HG03097 (cell line): ENCODE measurements at regions not wholly inside any gene's neighbourhood (a gene's known extent, or its start where the extent isn't known, plus 50 kb on each side); places are given as distances from the start of the nearest gene placed in this dataset.

ENCODE experiments used
- ATAC-seq: cut with Tn5 transposase; IDR thresholded peaks from one replicate; pipeline ENCODE4 v1.9.1; 2021; ENCODE audit not compliant: unreplicated experiment, low FRiP score

DNA sequence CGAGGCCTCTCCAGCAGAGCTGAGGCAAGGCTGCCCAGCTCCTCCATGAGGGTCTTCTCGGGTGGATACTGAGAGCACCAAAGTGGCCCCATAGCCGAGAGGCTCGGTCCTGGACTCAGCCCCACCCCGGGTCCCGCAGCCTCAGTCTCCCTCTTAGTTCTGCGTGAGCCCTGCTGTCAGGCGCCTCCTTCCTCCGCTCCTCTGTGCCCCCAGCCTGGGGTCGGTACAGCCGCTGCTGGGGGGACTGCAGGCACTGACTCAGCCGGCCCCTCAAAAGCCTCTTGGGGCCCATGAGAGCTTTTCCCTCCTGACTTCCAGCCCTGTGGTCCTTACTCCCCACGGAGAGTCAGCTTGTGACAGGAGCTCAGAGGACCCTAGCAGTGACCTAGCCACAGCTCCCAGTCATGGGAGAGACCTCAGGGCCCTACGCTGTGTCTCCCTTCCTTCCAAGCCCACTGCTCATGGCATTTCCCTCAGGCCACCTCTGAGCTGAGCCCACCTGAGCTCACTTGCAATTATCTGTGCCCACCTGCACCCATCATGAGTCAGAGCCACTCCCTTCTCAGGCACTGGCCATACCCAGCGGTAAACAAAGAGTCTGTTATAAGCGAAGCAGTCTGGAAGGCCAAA lies 295.0 kb upstream of the RTL1 start:
- no peak for ATAC-seq

GRCh38 chr14:101199028-101199770 lies 295.7 kb upstream of the RTL1 start:
- no peak for ATAC-seq

GRCh38 chr14:101200008-101200649 lies 296.6 kb upstream of the RTL1 start:
- no peak for ATAC-seq

DNA sequence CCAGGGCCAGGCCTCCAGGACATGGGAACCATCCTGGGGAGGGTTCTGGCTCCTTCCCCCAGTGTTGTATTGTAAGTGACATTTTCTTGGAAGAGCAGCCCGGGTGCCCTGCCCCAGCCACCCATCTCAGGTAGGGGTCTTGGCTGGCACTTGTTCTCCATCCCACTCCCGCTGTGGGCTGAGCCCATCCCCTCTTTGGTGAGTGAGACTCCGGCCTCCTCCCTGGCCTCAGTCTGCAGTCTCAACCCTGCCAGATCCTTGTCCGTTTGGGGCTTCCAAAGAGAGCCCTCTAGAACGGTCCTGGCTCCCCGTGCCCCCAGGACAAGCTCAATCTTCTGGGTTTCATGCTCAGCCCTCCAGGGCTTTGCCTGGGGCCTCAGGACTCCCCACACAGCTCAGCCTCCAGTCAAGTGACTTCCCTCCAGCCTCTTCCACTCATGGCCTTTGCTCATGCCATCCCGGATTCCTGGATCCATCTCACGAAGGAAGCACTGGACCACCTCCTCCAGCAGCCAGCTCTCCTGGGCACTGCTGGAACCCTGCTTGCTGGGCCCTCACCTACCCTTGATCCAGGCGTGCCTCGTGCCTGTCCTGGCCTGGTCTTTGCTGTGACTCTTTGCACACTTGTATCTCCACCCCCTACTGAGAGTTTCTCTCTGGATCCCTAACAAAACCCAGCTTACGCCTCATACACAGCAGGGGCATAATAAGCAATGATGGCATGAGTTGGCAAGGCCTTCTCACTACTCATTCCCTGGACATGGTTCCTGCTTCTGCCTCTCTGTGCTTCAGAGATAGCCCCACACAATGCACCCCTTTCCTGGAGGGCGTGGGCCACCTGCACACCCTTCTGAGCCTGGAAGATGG lies 297.4 kb upstream of the RTL1 start:
- no peak for ATAC-seq

DNA sequence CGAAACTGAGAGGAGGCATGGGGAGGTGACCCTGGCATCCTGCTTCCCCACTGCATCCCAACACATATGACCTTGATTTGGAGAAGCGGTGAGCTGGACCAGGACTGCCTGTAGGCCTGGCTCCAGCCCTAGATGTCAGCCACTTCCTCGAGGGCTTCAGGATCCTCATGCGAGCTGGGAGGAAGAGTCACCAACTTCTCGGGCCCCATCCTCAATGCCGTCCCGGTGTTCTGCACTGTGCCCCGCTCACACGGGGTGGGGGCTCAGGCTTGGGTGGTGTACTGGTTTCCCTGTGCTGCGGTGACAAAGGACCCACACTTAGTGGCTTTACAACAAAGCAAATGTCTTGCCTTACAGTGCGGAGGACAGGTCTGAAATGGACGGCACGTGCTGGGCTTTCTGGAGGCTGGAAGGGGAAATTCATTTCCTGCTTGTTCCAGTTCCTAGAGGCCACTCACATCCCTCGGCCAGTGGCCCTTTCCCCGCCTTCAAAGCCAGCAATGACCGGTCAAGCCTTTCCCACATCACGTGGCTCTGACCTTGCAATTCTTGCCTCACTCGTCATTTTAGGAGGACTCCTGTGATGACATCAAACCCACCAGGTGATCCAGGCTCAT lies 298.1 kb upstream of the RTL1 start:
- ATAC-seq = no peak

DNA sequence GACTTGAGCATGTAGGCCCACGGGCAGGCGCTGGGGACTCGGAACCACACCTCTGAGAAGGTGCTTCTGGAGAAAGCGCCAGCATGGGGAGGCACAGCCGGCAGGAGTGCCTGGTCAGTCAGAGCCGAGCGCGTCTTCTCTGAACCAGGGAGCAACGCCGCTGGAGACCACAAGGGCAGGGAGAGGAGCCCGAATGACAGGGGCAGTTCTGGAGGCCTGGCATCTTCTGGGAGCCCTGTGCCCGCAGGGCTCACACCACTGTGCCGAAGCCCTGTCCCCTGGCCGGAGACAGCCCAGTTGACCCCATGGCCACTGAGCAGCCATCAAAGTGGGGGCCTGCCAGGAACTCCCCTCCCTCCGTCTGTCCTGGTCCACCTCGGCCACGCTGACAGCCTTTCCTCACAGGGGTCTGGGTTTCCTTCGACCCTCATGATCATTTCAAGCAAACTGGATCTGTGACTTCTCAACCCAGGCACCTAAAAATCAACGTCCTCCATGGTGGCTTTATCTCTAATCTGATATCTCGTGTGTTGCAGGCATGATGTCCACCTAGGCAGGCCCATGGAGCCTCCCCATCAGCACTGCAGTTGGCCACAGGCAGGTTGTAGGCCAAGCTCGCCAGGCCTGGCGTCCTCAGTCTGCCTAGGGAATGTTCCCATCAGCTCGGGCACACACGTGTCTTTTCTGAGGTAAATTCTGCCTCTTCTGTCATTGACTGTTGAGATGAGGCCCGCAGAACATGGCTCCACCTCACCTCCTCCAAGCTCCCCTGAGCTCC lies 299.3 kb upstream of the RTL1 start:
- ATAC-seq = no peak

GRCh38 chr14:101206556-101206955 lies 303.0 kb upstream of the RTL1 start:
- no peak for ATAC-seq

DNA sequence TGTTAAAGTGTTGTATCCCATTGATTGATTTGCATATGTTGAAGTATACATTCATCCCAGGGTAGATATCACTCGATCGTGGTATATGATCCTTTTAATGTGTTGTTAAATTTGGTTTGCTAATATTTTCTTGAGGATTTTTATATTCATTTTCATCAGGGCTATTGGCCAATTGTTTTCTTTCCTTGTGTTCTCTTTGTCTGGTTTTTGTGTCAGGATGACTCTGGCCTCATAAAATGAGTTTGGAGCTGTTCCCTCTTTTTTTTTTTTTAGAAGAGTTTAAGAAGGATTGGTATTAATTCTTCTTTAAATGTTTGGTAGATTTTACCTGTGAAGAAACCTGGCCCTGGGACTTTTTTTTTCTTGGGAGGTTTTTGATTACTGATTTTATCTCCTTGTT lies 303.5 kb upstream of the RTL1 start:
- ATAC-seq = no peak

GRCh38 chr14:101207897-101208296 lies 304.4 kb upstream of the RTL1 start:
- ATAC-seq = no peak

DNA sequence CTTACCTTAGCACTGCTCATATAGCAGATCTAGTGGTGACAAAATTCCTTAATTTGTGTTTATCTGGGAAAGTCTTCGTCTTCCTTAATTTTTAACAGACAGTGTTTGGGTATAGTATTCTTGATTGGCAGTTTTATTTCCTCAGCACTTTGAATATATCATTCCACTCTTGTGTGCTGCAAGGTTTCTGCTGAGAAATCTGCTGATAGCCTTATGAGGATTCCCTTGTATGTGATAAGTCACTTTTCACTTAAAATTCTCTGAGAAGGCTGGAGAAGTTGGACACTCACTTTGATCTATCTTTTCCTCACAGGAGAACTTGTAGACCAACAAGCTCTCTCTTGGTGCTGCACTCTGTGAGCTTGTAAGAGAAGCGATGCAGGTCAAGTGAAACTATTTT lies 306.1 kb upstream of the RTL1 start:
- no peak for ATAC-seq

DNA sequence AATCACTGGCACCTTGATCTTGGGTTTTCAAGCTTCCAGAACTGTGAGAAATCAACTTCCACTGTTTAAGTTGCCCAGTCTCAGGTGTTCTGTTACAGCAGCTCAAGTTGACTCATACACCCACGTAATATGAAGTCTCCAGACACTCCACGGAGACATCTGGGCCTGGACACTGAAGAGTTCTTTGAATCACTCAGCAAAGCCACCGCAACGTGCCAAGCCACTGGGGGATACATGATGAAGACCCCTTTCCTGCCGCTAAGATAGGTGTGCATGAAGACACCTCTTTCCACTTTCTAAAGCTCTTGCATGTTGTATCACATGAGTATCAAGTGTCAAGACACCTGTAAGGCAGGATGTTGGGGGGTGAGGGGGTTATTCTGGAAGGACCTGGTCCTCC lies 311.7 kb upstream of the RTL1 start:
- no peak for ATAC-seq

DNA sequence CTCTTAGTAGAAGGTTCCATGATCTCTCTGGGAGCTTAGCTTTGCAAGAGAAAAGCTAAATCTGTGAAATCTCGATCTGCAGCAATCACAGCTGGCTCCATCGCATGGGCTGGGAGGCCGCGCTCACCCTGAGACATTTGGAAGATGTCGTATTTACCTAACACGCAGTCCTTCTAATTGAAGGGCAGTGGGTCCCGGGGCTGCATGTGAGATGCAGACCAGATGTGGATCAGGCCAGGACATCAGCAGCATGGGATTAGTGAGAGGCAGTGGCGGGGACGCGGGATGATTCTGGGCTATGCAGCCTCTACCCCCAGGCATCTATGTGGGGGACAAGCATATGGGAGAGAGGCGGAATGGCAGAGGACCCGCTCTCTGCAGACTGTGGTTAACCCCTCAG lies 312.4 kb upstream of the RTL1 start:
- no peak for ATAC-seq

GRCh38 chr14:101216366-101217079 lies 313.0 kb upstream of the RTL1 start:
- no peak for ATAC-seq

DNA sequence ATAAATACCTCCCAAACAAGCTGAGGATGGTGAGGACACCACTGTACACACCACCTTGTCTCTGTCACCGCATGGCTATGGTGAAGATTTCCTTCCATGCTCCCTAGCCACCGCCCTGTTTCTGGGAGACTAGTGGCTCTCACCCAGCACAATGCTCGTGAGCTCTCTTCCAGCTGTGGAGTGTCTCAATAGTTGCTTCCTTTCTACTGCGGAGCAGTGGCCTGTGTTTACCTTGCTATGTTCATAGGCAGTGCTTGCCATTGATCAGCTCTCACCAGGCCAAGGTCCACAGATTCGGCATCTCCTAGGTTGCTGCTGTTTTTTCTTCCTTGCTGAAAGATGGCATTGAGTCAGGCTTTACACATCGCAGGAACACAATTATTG lies 313.6 kb upstream of the RTL1 start:
- ATAC-seq = no peak

- no peak for ATAC-seq
Measured at GRCh38 chr14:101217616-101218371, 314.3 kb upstream of the RTL1 start.

DNA sequence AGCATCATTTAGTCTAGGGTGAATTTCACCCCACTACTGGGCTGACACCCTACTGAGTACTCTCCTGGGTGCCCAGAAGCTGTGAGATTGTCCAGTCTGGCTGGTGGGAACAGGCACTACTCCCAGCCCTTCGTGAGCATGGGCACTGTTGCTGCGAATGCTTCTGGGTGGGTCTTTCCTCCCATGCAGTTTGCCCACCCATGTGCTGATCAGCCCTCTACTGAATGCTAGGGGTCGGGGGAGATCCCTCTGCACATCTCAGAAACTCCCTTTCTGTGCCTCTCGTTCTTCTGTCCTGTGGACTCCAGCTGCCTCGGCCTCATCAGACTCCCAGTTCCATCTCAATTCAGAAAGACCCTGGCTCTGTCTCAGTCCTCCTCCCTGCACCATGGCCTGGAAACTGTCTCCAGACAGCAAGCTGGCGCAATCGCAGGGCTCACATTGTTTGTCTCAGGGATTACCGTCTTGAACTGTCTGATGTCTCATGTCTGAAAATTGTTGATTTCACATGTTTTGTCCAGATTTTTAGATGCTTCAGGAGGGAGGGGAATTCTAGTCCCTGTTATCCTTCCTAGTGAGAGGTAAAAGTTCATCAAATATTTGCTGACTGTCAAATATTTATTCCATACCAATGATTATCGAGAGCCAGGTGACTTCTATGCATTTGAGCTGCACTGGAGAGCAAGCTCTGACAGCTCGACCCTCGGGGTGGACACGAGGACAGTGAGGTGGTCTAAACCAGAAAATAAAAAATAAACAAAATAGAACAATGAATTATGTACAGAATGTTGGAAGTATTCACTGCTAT lies 316.6 kb upstream of the RTL1 start:
- no peak for ATAC-seq

- ATAC-seq = no peak
Measured at GRCh38 chr14:101220921-101221510, 317.5 kb upstream of the RTL1 start.
